Stomach (tissue), 4 donors: ENCODE measurements at regions not wholly inside any gene's neighbourhood (a gene's known extent, or its start where the extent isn't known, plus 50 kb on each side); places are given as distances from the start of the nearest gene placed in this dataset.

ENCODE experiments used
- CTCF ChIP-seq, 7 experiments: fragments of 450-650 bp in 4 of 7; fragments of 200-600 bp in 3 of 7; sonication (generic) in 3 of 7; IDR thresholded peaks; one replicate each; pipeline ENCODE4 v1.5.1; 2016 to 2019; ENCODE audit warnings: antibody characterized with exemption in 7 of 7, control low read depth in 2 of 7, mild to moderate bottlenecking in 1 of 7
- EP300 ChIP-seq: sonication (generic); formaldehyde crosslinking; IDR thresholded peaks from one replicate; pipeline ENCODE4 v1.6.1; 2017; ENCODE audit warnings: antibody characterized with exemption
- POLR2A ChIP-seq, 4 donors: fragments of 450-650 bp; IDR thresholded peaks; one replicate each; pipeline ENCODE4 v1.6.1; 2016; ENCODE audit warnings: antibody characterized with exemption in 4 of 4, control low read depth in 2 of 4, mild to moderate bottlenecking in 1 of 4, moderate library complexity in 1 of 4
- POLR2AphosphoS5 ChIP-seq, 3 donors: sonication (generic); formaldehyde crosslinking; IDR thresholded peaks; one replicate each; pipeline ENCODE4 v1.6.1; 2016; ENCODE audit warnings: antibody characterized with exemption in 3 of 3

- no peak for TF ChIP-seq CTCF (IDR thresholded peaks at IDR 0.05)
- no peak for TF ChIP-seq EP300
- no peak for TF ChIP-seq POLR2A (IDR thresholded peaks at IDR 0.05)
- no peak for TF ChIP-seq POLR2AphosphoS5 (IDR thresholded peaks at IDR 0.05)
These were observed 265.9 kb upstream of the PMFBP1 start for GRCh38 chr16:72437891-72438290.
